ENCODE measurements at regions not wholly inside any gene's neighbourhood (a gene's known extent, or its start where the extent isn't known, plus 50 kb on each side); places are given as distances from the start of the nearest gene placed in this dataset.

DNA sequence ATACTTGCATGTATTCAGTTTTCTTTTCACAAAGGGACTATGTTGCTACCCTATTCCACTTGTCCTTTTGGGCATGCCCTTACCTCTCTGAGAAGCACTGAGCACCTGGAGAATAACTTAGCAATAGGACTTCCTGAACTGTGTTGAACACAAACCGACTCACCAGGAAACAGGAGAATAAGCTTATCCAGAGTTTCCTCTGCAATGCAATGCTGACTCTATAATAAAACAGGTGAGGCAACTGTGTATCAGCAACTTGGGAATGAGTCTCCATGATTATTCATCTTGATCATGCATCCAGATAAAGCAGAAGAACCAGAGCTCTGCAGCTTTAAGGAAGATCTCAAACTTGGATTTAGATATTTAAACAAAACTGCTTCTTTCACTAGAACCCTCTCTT lies 806.5 kb downstream of the IGSF11 start:
- TF ChIP-seq, protein P1, sequence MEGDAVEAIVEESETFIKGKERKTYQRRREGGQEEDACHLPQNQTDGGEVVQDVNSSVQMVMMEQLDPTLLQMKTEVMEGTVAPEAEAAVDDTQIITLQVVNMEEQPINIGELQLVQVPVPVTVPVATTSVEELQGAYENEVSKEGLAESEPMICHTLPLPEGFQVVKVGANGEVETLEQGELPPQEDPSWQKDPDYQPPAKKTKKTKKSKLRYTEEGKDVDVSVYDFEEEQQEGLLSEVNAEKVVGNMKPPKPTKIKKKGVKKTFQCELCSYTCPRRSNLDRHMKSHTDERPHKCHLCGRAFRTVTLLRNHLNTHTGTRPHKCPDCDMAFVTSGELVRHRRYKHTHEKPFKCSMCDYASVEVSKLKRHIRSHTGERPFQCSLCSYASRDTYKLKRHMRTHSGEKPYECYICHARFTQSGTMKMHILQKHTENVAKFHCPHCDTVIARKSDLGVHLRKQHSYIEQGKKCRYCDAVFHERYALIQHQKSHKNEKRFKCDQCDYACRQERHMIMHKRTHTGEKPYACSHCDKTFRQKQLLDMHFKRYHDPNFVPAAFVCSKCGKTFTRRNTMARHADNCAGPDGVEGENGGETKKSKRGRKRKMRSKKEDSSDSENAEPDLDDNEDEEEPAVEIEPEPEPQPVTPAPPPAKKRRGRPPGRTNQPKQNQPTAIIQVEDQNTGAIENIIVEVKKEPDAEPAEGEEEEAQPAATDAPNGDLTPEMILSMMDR (conservative IDR thresholded peaks at IDR 0.05): no peak
- TF ChIP-seq EZH2 (IDR thresholded peaks at IDR 0.05; ENCODE audit: low read depth): no peak

Measured in PC-9 (cell line).